ENCODE measurements at regions not wholly inside any gene's neighbourhood (a gene's known extent, or its start where the extent isn't known, plus 50 kb on each side); places are given as distances from the start of the nearest gene placed in this dataset.

DNA sequence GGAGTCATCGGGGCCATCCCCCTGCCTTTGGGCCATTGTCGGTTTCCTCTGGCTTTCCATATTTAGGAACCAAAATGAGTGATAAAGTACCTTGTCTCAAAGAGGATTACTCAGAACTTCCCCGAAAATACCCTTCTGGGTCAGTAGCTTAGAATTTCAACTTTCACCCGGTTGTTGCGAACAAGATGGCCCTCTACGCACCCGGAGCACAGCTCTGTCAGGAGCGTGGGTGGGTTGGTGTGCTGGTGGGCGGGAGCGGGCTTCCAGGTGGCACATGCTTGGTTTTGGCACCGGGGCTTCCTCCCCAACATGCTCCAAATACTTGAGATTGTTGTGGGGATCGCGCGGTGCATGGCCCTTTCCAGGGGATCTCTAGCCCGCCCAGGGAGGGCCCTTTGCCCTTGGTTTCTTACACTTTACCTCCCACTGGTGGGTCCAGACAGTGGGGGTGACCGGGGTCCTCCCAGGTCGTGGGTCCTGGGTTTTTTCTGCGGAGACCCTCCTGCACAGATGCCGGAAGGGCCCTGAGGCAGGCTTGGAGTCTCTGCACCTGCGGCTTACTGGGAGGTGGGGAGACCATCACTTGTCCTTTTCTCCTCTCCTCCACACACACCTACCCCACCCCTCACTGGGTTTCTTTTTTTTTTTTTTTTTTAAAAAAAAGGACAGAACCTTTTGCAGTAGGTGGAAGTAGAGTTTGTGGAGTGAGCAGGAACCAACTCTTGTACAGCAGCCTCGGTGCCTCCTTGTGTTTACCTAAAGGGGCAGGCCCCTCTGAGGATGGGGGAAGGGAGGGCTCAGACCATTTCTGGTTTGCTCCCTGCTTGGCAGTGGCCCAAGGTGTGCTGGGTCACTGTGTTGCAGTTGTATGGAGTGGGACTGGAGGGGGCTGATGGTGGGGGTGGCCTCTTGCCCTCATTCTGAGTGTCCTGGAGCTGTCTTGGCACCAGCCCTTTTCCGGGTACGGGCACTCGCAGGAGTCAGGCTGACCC, 142.1 kb downstream of the SEC14L1 start:
- TF ChIP-seq, protein P1, sequence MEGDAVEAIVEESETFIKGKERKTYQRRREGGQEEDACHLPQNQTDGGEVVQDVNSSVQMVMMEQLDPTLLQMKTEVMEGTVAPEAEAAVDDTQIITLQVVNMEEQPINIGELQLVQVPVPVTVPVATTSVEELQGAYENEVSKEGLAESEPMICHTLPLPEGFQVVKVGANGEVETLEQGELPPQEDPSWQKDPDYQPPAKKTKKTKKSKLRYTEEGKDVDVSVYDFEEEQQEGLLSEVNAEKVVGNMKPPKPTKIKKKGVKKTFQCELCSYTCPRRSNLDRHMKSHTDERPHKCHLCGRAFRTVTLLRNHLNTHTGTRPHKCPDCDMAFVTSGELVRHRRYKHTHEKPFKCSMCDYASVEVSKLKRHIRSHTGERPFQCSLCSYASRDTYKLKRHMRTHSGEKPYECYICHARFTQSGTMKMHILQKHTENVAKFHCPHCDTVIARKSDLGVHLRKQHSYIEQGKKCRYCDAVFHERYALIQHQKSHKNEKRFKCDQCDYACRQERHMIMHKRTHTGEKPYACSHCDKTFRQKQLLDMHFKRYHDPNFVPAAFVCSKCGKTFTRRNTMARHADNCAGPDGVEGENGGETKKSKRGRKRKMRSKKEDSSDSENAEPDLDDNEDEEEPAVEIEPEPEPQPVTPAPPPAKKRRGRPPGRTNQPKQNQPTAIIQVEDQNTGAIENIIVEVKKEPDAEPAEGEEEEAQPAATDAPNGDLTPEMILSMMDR (IDR thresholded peaks at IDR 0.05; ENCODE audit: insufficient read depth, low read length, severe bottlenecking) = no peak
- no peaks in the 10 kb centered on the region for H3K27me3 ChIP-seq (ENCODE audit: control insufficient read depth, insufficient read depth, low read length)
- peaks cover 3% of the 10 kb centered on the region for H3K36me3 ChIP-seq (ENCODE audit: control insufficient read depth, insufficient read depth, low read length)
- FAIRE-seq = no peak
- DNase-seq (ENCODE audit: low read depth) = peak; percentile 28
- H3K4me3 ChIP-seq (ENCODE audit: low read depth, low read length) = peak overlapping the region; percentile 92

DNA sequence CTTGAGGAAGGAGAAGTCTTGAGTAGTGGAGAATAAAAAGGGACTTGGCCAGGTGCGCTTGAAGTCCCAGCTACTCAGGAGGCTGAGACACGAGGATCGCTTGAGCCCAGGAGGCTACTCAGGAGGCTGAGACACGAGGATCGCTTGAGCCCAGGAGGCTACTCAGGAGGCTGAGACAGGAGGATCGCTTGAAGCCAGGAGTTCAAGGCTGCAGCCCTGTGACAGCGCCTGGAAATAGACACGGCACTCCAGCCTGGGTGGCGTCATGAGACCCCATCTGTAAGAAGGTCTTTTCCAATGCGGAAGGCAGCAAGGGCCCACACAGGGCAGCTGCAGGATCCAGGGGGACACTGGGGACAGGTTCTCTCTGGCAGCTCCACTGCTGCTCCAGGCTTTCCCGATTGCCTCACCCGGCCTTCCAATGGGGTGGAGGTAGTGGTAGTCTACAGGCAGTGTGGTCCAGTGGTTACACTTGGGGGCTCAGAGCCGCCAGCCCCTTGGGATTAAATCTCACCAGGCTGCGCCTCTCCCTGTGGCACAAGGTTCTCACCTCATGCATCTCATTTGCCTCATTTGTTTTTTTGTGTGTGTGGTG, 143.4 kb downstream of the SEC14L1 start:
- TF ChIP-seq, protein P1 (IDR thresholded peaks at IDR 0.05; ENCODE audit: insufficient read depth, low read length, severe bottlenecking) = no peak
- DNase-seq (ENCODE audit: low read depth) = no peak
- H3K4me3 ChIP-seq (ENCODE audit: low read depth, low read length) = no peak overlapping the region
- peaks cover 3% of the 10 kb centered on the region for H3K36me3 ChIP-seq (ENCODE audit: control insufficient read depth, insufficient read depth, low read length)
- peak; percentile 84 for FAIRE-seq
- H3K27me3 ChIP-seq (ENCODE audit: control insufficient read depth, insufficient read depth, low read length) = no peaks in the 10 kb centered on the region

DNA sequence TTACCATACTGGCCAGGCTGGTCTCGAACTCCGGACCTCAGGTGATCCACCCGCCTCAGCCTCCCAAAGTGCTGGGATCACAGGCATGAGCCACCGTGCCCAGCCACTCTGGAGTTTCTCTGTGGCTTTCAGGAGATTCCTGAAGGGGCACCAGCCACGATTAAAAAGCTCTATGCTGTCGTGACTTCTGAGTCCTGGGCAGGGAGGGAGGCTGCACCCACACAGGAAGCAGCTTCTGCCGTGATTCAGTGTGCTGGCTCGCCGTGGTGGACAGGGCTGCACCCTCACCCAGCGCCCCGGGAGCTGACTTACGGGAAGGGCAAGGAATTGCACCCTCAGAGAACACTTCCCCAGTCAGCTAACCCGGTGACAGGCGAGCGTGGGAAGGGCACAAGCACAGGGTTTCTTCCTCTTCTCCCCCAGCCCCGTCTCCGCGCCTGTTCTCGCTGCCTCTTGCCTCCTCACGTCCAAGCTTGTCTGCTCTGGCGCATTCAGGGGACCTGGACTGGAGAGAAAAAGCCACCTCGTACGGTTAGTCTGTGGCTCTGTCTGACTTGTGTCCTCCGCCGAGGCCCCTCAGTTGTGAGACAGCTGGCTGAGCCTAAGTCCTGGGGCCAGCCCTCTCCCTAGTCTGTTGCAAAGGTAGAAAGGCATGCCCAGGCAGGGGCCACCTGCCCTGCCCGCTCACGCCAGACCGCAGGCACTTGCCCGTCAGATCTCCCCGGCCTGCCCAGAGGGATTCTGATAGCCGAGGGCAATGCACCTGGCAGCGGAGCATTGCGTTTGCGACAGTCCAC, 145.0 kb downstream of the SEC14L1 start:
- no peaks in the 10 kb centered on the region for H3K27me3 ChIP-seq (ENCODE audit: control insufficient read depth, insufficient read depth, low read length)
- H3K36me3 ChIP-seq (ENCODE audit: control insufficient read depth, insufficient read depth, low read length) = peaks cover 3% of the 10 kb centered on the region
- DNase-seq (ENCODE audit: low read depth) = peak; percentile 93
- FAIRE-seq = peak; percentile 55
- TF ChIP-seq, protein P1 (IDR thresholded peaks at IDR 0.05; ENCODE audit: insufficient read depth, low read length, severe bottlenecking) = peak; percentile 2
- peak overlapping the region; percentile 22 for H3K4me3 ChIP-seq (ENCODE audit: low read depth, low read length)

DNA sequence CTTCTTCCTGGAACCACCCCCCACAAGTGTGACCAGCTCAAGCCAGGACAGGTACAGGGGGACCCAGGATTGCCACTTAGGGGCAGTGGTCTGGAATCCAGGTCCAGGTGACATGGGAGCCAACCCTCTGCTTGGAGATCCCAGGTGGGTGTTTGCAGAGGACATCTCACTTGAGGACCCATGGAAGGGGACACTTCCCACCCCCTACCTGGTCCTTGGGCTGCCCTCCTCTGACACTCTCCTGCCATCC, 145.5 kb downstream of the SEC14L1 start:
- no peak for DNase-seq (ENCODE audit: low read depth)
- Histone ChIP-seq H3K4me3 (ENCODE audit: low read depth, low read length) (peak overlapping the region; percentile 22), H3K27me3 (ENCODE audit: control insufficient read depth, insufficient read depth, low read length) (no peaks in the 10 kb centered on the region), H3K36me3 (ENCODE audit: control insufficient read depth, insufficient read depth, low read length) (peaks cover 3% of the 10 kb centered on the region)
- TF ChIP-seq, protein P1 (IDR thresholded peaks at IDR 0.05; ENCODE audit: insufficient read depth, low read length, severe bottlenecking) = no peak
- no peak for FAIRE-seq

DNA sequence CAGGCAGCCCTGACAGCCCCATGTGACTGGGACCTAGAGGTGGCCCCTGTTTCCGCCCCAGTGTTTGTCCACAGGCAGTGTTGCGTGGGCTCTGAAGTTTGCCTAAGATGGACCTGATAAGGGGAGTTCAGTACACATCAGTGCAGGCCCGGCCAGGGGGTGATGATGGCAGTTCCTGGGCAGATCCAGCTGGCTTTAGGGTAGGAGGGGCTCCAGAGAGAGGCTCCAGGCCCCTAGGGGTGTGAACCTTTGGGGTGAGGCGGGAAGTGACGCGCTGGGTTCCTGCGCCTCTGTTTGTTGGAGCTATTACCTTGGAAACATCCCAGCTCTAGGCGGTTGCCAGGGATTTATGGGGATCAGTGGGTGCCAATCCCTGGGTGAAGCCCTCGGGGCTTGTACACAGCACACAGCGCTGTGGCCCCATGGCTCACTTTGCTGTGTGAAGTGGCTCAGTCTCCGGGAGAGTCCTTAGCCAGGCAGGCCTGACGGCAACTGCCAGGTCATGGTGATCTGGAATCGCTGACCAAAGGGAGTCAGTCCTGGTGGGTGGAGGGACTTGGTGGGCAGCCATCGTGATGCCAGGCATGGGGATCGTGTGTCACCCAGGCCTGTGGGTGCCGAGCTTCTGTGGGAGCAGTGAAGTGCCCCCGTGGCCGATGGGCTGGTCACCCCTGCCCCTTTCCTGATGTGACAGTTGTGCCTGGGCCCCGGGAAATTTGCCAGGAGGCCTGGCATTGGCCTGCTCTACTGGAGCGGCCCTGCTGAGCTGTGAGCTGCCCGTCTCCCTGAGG, 146.1 kb downstream of the SEC14L1 start:
- DNase-seq (ENCODE audit: low read depth) (peak; percentile 95), FAIRE-seq (peak; percentile 80)
- TF ChIP-seq, protein P1 (IDR thresholded peaks at IDR 0.05; ENCODE audit: insufficient read depth, low read length, severe bottlenecking) = no peak
- peaks cover 3% of the 10 kb centered on the region for H3K36me3 ChIP-seq (ENCODE audit: control insufficient read depth, insufficient read depth, low read length)
- peak overlapping the region; percentile 28 for H3K4me3 ChIP-seq (ENCODE audit: low read depth, low read length)
- no peaks in the 10 kb centered on the region for H3K27me3 ChIP-seq (ENCODE audit: control insufficient read depth, insufficient read depth, low read length)

Data from bronchial epithelial cell (primary cell).